ENCODE measurements at regions not wholly inside any gene's neighbourhood (a gene's known extent, or its start where the extent isn't known, plus 50 kb on each side); places are given as distances from the start of the nearest gene placed in this dataset.

- TF ChIP-seq CTCF (IDR thresholded peaks at IDR 0.05; ENCODE audit: low read depth, low read length) (no peak), EZH2phosphoT487 (IDR thresholded peaks at IDR 0.05; ENCODE audit: low read depth) (no peak)
These were observed 330.3 kb upstream of the NPVF start for GRCh38 chr7:25558605-25559004.

All from OCI-LY3 (cell line).